HepG2 (cell line): ENCODE measurements at regions not wholly inside any gene's neighbourhood (a gene's known extent, or its start where the extent isn't known, plus 50 kb on each side); places are given as distances from the start of the nearest gene placed in this dataset.

ENCODE experiments used
- ATAC-seq: fragments of 200-7000 bp; cut with Tn5 transposase; 3 replicates; pipeline ENCODE4 v1.9.1; 2020; ENCODE audit warnings: mild to moderate bottlenecking, moderate library complexity
- BruUV-seq: library from RNA; stranded (reverse); fragments of 400-500 nt; replicated peaks from 2 replicates; lab custom pipeline; 2021; lab: Mats Ljungman, UMichigan
- CTCF ChIA-PET: fragments of 300-600 bp; formaldehyde crosslinking; extraction: SDS; loops from one replicate; lab custom pipeline; 2021; ENCODE audit warnings: low total read pairs, inconsistent platforms, low intra/inter-chr PET ratio; lab: Yijun Ruan, JAX
- POLR2A ChIA-PET: fragments of 350-600 bp; sonication (Branson Sonifier 250); formaldehyde crosslinking; loops from one replicate; lab custom pipeline; 2020; ENCODE audit warnings: antibody characterized with exemption, inconsistent platforms; lab: Yijun Ruan, JAX
- DNase-seq: peaks from one replicate; pipeline ENCODE4 v3.0.0-alpha.2; 2015; ENCODE audit warnings: low spot score
- FAIRE-seq: peaks from 3 replicates; lab custom pipeline; 2011; peaks lifted over from hg19 to GRCh38; lab: Jason Lieb, UNC
- H2AFZ ChIP-seq: one replicate; pipeline ENCODE4 v1.6.1; 2011; ENCODE audit warnings: low read length, inconsistent platforms
- H3K27ac ChIP-seq: fragments of 300-600 bp; 3 replicates; pipeline ENCODE4 v1.8.0; 2011; ENCODE audit warnings: mixed run types, mild to moderate bottlenecking, mixed read lengths, low read length, inconsistent platforms; ENCODE audit not compliant: insufficient read depth; ENCODE audit errors: extremely low read length
- H3K27me3 ChIP-seq, 2 experiments: fragments of 200-600 bp in 1 of 2; 2 replicates in 1 of 2; 3 replicates in 1 of 2; pipeline versions ENCODE4 v1.6.0 to v1.8.0; 2011; ENCODE audit warnings: low read length in 2 of 2, mild to moderate bottlenecking in 2 of 2, moderate library complexity in 2 of 2, inconsistent platforms in 1 of 2; ENCODE audit not compliant: insufficient read depth in 2 of 2, control insufficient read depth in 1 of 2
- H3K36me3 ChIP-seq, 2 experiments: fragments of 200-600 bp in 1 of 2; replicated peaks in 1 of 2; 2 replicates in 1 of 2; 3 replicates in 1 of 2; pipeline versions ENCODE4 v1.5.1 to v1.8.0; 2011; ENCODE audit warnings: low read length in 2 of 2, inconsistent platforms in 1 of 2; ENCODE audit not compliant: insufficient read depth in 2 of 2, control insufficient read depth in 1 of 2
- H3K4me1 ChIP-seq: 2 replicates; pipeline ENCODE4 v1.5.1; 2012; ENCODE audit warnings: low read length, inconsistent platforms; ENCODE audit not compliant: insufficient read depth
- H3K4me2 ChIP-seq: 2 replicates; pipeline ENCODE4 v1.6.0; 2011; ENCODE audit warnings: low read depth, low read length, inconsistent platforms
- H3K4me3 ChIP-seq, 3 experiments: fragments of 200-600 bp in 1 of 3; sonication (generic), shearing (Covaris generic) in 1 of 3; replicated peaks in 1 of 3; 2 replicates each; pipeline ENCODE4 v1.5.1; 2011 to 2016; ENCODE audit warnings: low read length in 3 of 3, inconsistent platforms in 2 of 3, low read depth in 2 of 3, mild to moderate bottlenecking in 2 of 3, control low read depth in 1 of 3, mixed read lengths in 1 of 3; ENCODE audit not compliant: insufficient read depth in 1 of 3
- H3K79me2 ChIP-seq: one replicate; pipeline ENCODE4 v1.6.1; 2011; ENCODE audit warnings: low read length, inconsistent platforms; ENCODE audit not compliant: insufficient read depth
- H3K9ac ChIP-seq: 2 replicates; pipeline ENCODE4 v1.6.0; 2011; ENCODE audit warnings: mild to moderate bottlenecking, low read depth, low read length, inconsistent platforms; ENCODE audit not compliant: insufficient read depth
- H3K9me3 ChIP-seq: 2 replicates; pipeline ENCODE4 v1.5.1; 2012; ENCODE audit warnings: mild to moderate bottlenecking, low read length
- H4K20me1 ChIP-seq: 2 replicates; pipeline ENCODE4 v1.6.0; 2011; ENCODE audit warnings: inconsistent platforms, mild to moderate bottlenecking, low read length, moderate library complexity; ENCODE audit not compliant: insufficient read depth
- ATM ChIP-seq: fragments of 450-650 bp; IDR thresholded peaks from 2 replicates; pipeline ENCODE4 v1.7.1; 2017; ENCODE audit warnings: mild to moderate bottlenecking, borderline replicate concordance
- CENPX ChIP-seq: sonication (generic); formaldehyde crosslinking; IDR thresholded peaks from 2 replicates; pipeline ENCODE4 v1.9.0; 2021; ENCODE audit warnings: mild to moderate bottlenecking, missing genetic modification reagents, moderate library complexity
- POLR2G ChIP-seq: fragments of 200-400 bp; formaldehyde crosslinking; IDR thresholded peaks from 2 replicates; pipeline ENCODE4 v1.6.1; 2018; ENCODE audit warnings: mild to moderate bottlenecking, low read depth, low read length, moderate library complexity
- YEATS2 ChIP-seq: sonication (generic); formaldehyde crosslinking; IDR thresholded peaks from 2 replicates; pipeline ENCODE4 v1.4.0; 2020; ENCODE audit warnings: missing genetic modification reagents, borderline replicate concordance
- ZNF230 ChIP-seq: sonication (generic); formaldehyde crosslinking; IDR thresholded peaks from 2 replicates; pipeline ENCODE4 v1.4.0; 2020; ENCODE audit warnings: mild to moderate bottlenecking, missing genetic modification reagents
- ZNF24 ChIP-seq: fragments of 450-650 bp; IDR thresholded peaks from 2 replicates; pipeline ENCODE4 v1.6.1; 2017; ENCODE audit warnings: antibody characterized with exemption, mild to moderate bottlenecking
- WGBS: methylation state at CpG from one replicate; pipeline ENCODE4 v1.1.6; 2017; ENCODE audit warnings: low lambda C conversion rate; 5-methylcytosine and 5-hydroxymethylcytosine counted together
- in situ Hi-C: cut with HindIII; loops from 2 replicates; pipeline ENCODE4 v1.10.0; 2017; ENCODE audit warnings: low pct_unique_long_range_greater_than_20kb; ENCODE audit not compliant: extremely low pct_ligation_motif_present
- intact Hi-C: fragments of 100-400 bp; cut with micrococcal nuclease; formaldehyde crosslinking; loops from one replicate; pipeline ENCODE4 v1.10.0; 2022; ENCODE audit not compliant: unreplicated experiment
- TF ChIP-seq, protein P1 (sequence below): sonication (generic); formaldehyde crosslinking; IDR thresholded peaks from 2 replicates; pipeline ENCODE4 v1.9.0; 2021; ENCODE audit warnings: missing genetic modification reagents, borderline replicate concordance
- TF ChIP-seq, protein P2 (sequence below): sonication (generic); formaldehyde crosslinking; IDR thresholded peaks from 2 replicates; pipeline ENCODE4 v1.8.0; 2022; ENCODE audit warnings: low read depth, missing genetic modification reagents
- TF ChIP-seq, protein P3 (sequence below): sonication (generic); formaldehyde crosslinking; IDR thresholded peaks from 2 replicates; pipeline ENCODE4 v1.4.0; 2020; ENCODE audit warnings: mild to moderate bottlenecking, missing genetic modification reagents
- TF ChIP-seq, protein P4 (sequence below): sonication (generic); formaldehyde crosslinking; IDR thresholded peaks from 2 replicates; pipeline ENCODE4 v1.8.1; 2022; ENCODE audit warnings: low read depth, mild to moderate bottlenecking, missing genetic modification reagents

DNA sequence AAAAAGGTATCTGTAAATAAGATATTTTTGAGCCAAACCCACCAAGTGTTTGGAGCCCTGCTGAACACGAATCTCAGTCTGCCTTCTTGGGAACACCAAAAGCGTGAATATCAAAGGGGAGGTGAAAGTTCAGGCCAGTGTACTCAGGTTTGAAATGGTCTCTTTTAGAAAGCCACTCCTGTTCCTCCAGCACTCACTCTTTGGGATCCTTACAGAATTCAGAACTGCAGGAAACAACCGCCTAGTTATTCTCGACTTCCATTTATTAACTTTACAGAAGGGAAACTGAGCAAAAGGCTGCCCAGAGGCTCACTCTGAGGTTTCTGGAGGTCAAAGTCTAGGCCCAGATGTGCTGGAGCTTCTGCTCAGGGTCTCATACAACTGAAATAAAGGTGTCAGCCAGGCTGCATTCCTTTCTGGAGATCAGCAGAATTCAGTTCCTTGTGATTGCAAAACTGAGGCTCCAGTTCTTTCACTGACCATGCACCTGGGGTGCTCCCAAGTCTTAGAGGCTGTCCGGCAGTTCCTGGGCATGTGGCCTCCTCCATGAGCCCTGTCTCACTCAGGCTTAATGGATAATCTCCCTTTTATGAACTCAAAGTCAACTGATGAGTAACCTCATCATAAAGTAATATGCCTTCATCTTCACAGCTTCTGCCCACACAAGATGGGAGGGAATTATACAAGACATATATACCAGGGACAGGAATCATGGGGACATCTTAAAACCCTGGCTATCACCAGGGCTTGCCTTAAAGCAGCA is 65.5 kb upstream of the TNFAIP3 start (continued):
- TF ChIP-seq, protein P1, sequence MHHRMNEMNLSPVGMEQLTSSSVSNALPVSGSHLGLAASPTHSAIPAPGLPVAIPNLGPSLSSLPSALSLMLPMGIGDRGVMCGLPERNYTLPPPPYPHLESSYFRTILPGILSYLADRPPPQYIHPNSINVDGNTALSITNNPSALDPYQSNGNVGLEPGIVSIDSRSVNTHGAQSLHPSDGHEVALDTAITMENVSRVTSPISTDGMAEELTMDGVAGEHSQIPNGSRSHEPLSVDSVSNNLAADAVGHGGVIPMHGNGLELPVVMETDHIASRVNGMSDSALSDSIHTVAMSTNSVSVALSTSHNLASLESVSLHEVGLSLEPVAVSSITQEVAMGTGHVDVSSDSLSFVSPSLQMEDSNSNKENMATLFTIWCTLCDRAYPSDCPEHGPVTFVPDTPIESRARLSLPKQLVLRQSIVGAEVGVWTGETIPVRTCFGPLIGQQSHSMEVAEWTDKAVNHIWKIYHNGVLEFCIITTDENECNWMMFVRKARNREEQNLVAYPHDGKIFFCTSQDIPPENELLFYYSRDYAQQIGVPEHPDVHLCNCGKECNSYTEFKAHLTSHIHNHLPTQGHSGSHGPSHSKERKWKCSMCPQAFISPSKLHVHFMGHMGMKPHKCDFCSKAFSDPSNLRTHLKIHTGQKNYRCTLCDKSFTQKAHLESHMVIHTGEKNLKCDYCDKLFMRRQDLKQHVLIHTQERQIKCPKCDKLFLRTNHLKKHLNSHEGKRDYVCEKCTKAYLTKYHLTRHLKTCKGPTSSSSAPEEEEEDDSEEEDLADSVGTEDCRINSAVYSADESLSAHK (CRISPR knock-in tag) = no peak
- TF ChIP-seq, all 625 proteins: peak for 22

DNA sequence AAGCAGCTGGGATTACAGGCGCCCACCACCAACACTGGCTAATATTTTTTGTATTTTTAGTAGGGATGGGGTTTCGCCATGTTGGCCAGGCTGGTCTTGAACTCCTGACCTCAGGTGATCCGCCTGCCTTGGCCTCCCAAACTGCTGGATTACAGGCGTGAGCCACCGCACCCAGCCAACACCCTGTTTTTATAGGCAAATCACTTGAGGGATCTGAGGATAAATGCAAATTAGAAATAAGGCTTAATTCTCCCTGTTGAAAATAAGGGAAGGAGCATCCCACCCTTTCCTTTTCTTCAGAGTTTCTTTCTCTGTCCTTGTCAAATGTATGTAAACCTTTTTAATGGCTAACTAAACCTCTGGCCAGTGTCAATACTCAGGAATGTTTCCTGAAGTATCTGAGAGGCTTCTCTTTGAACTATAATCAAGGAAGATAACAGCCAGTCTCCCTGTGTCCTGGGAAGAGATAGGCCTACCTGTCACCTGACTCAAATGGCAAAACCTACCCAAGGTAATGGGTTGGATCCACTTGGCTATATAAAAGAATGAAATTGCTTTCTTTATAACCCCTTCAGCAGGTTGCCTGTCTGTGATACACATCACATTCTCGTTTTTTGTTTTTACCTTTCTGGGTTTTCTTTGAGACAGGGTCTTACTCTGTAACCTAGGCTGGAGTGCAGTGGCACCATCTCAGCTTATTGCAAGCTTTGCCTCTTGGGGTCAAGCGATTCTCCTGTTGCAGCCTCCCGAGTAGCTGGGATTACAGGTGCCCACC is 64.5 kb upstream of the TNFAIP3 start:
- H3K27me3 ChIP-seq = no peaks in the 10 kb centered on the region
- CTCF ChIA-PET = no interaction called here
- H4K20me1 ChIP-seq = no peaks in the 10 kb centered on the region
- peak overlapping the region; percentile 48 for H3K27ac ChIP-seq
- intact Hi-C loops (loop anchor here (10.0 kb wide), 1 partner anchor 142 kb away; no protein-coding TSS in a partner anchor), in situ Hi-C loops (loop anchor here (5.0 to 10.0 kb wide), 2 partner anchors 62 to 70 kb away; partner anchors contain the start of gene TNFAIP3)
- H3K4me2 ChIP-seq = peak overlapping the region; percentile 30
- H3K36me3 ChIP-seq = no peaks in the 10 kb centered on the region
- no peak overlapping the region for H2AFZ ChIP-seq
- H3K9ac ChIP-seq = no peak overlapping the region
- no TSS peak for BruUV-seq
- H3K4me1 ChIP-seq = peaks cover 86% of the 10 kb centered on the region
- POLR2A ChIA-PET = no interaction called here
- no peak overlapping the region for H3K4me3 ChIP-seq
- FAIRE-seq = peak; percentile 37
- H3K9me3 ChIP-seq = no peaks in the 10 kb centered on the region
- 89% methylated on average over 8 of the region's 8 CpGs for WGBS
- no peaks in the 10 kb centered on the region for H3K79me2 ChIP-seq
- ATAC-seq = peak; percentile 78
- DNase-seq = peak; percentile 87
- TF ChIP-seq, protein P2, sequence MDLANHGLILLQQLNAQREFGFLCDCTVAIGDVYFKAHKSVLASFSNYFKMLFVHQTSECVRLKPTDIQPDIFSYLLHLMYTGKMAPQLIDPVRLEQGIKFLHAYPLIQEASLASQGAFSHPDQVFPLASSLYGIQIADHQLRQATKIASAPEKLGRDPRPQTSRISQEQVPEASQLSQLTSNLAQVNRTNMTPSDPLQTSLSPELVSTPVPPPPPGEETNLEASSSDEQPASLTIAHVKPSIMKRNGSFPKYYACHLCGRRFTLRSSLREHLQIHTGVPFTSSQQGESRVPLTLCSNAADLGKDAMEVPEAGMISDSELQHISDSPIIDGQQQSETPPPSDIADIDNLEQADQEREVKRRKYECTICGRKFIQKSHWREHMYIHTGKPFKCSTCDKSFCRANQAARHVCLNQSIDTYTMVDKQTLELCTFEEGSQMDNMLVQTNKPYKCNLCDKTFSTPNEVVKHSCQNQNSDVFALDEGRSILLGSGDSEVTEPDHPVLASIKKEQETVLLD (CRISPR knock-in tag) = no peak
- TF ChIP-seq, protein P3, sequence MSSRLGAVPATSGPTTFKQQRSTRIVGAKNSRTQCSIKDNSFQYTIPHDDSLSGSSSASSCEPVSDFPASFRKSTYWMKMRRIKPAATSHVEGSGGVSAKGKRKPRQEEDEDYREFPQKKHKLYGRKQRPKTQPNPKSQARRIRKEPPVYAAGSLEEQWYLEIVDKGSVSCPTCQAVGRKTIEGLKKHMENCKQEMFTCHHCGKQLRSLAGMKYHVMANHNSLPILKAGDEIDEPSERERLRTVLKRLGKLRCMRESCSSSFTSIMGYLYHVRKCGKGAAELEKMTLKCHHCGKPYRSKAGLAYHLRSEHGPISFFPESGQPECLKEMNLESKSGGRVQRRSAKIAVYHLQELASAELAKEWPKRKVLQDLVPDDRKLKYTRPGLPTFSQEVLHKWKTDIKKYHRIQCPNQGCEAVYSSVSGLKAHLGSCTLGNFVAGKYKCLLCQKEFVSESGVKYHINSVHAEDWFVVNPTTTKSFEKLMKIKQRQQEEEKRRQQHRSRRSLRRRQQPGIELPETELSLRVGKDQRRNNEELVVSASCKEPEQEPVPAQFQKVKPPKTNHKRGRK (CRISPR knock-in tag) = 0 out of 2 replicates have a peak, but pooled peaks have one; percentile 9
- TF ChIP-seq ZNF24 (no peak), ATM (no peak), YEATS2 (CRISPR knock-in tag) (0 out of 2 replicates have a peak, but pooled peaks have one; percentile 19), ZNF230 (CRISPR knock-in tag) (0 out of 2 replicates have a peak, but pooled peaks have one; percentile 41), POLR2G (no peak), CENPX (CRISPR knock-in tag) (no peak)
- TF ChIP-seq, protein P4, sequence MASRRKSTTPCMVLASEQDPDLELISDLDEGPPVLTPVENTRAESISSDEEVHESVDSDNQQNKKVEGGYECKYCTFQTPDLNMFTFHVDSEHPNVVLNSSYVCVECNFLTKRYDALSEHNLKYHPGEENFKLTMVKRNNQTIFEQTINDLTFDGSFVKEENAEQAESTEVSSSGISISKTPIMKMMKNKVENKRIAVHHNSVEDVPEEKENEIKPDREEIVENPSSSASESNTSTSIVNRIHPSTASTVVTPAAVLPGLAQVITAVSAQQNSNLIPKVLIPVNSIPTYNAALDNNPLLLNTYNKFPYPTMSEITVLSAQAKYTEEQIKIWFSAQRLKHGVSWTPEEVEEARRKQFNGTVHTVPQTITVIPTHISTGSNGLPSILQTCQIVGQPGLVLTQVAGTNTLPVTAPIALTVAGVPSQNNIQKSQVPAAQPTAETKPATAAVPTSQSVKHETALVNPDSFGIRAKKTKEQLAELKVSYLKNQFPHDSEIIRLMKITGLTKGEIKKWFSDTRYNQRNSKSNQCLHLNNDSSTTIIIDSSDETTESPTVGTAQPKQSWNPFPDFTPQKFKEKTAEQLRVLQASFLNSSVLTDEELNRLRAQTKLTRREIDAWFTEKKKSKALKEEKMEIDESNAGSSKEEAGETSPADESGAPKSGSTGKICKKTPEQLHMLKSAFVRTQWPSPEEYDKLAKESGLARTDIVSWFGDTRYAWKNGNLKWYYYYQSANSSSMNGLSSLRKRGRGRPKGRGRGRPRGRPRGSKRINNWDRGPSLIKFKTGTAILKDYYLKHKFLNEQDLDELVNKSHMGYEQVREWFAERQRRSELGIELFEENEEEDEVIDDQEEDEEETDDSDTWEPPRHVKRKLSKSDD = no peak
